ENCODE measurements at regions not wholly inside any gene's neighbourhood (a gene's known extent, or its start where the extent isn't known, plus 50 kb on each side); places are given as distances from the start of the nearest gene placed in this dataset.

GRCh38 chr4:187464573-187464972 lies 531.0 kb upstream of the ZFP42 start:
- TF ChIP-seq PATZ1 (tag by site-specific recombination; IDR thresholded peaks at IDR 0.05) (no peak), ZNF623 (tag by site-specific recombination; IDR thresholded peaks at IDR 0.05) (no peak), GFI1B (tag by site-specific recombination; IDR thresholded peaks at IDR 0.05) (no peak), REST (tag by site-specific recombination; IDR thresholded peaks at IDR 0.05) (no peak), CTCF (tag by site-specific recombination; IDR thresholded peaks at IDR 0.05) (no peak), ZNF19 (tag by site-specific recombination; IDR thresholded peaks at IDR 0.05; ENCODE audit: low read depth) (no peak), ZBTB1 (tag by site-specific recombination; IDR thresholded peaks at IDR 0.05) (no peak), HOXA7 (CRISPR knock-in tag; IDR thresholded peaks at IDR 0.05; ENCODE audit: borderline replicate concordance) (no peak)

Data from HEK293 (cell line).